WTC11 (cell line): ENCODE measurements at regions not wholly inside any gene's neighbourhood (a gene's known extent, or its start where the extent isn't known, plus 50 kb on each side); places are given as distances from the start of the nearest gene placed in this dataset.

ENCODE experiments used
- ATF2 ChIP-seq: sonication (generic); formaldehyde crosslinking; IDR thresholded peaks from 2 replicates; pipeline ENCODE4 v1.8.1; 2022; ENCODE audit warnings: low read depth, missing genetic modification reagents, borderline replicate concordance
- ELF4 ChIP-seq: sonication (generic); formaldehyde crosslinking; IDR thresholded peaks from 2 replicates; pipeline ENCODE4 v1.8.1; 2022; ENCODE audit warnings: low read depth, mild to moderate bottlenecking, moderate library complexity, missing genetic modification reagents
- ERG ChIP-seq: fragments of 250-450 bp; sonication (Bioruptor Pico); IDR thresholded peaks from 2 replicates; pipeline ENCODE4 v1.8.0; 2021; ENCODE audit warnings: mild to moderate bottlenecking
- JAZF1 ChIP-seq: fragments of 250-450 bp; sonication (Bioruptor Pico); IDR thresholded peaks from 2 replicates; pipeline ENCODE4 v1.9.0; 2021; ENCODE audit warnings: moderate library complexity, mild to moderate bottlenecking, inconsistent platforms
- MAX ChIP-seq: sonication (generic); formaldehyde crosslinking; IDR thresholded peaks from 2 replicates; pipeline ENCODE4 v1.8.0; 2022; ENCODE audit warnings: mild to moderate bottlenecking, missing genetic modification reagents
- NFE2L1 ChIP-seq: sonication (generic); formaldehyde crosslinking; IDR thresholded peaks from 2 replicates; pipeline ENCODE4 v1.8.1; 2023; ENCODE audit warnings: missing genetic modification reagents
- NR1H2 ChIP-seq: sonication (generic); formaldehyde crosslinking; IDR thresholded peaks from 2 replicates; pipeline ENCODE4 v1.9.0; 2021; ENCODE audit warnings: mild to moderate bottlenecking, moderate library complexity, missing genetic modification reagents
- NR2C2 ChIP-seq: sonication (generic); formaldehyde crosslinking; IDR thresholded peaks from 2 replicates; pipeline ENCODE4 v1.8.0; 2022; ENCODE audit warnings: mild to moderate bottlenecking, missing genetic modification reagents
- PRDM15 ChIP-seq: sonication (generic); formaldehyde crosslinking; IDR thresholded peaks from 2 replicates; pipeline ENCODE4 v1.8.0; 2022; ENCODE audit warnings: missing genetic modification reagents
- PREB ChIP-seq: sonication (generic); formaldehyde crosslinking; IDR thresholded peaks from 2 replicates; pipeline ENCODE4 v1.8.1; 2022; ENCODE audit warnings: mild to moderate bottlenecking, missing genetic modification reagents, moderate library complexity, borderline replicate concordance
- ZBTB21 ChIP-seq: sonication (generic); formaldehyde crosslinking; IDR thresholded peaks from 2 replicates; pipeline ENCODE4 v1.8.1; 2023; ENCODE audit warnings: mild to moderate bottlenecking, missing genetic modification reagents, borderline replicate concordance
- ZNF232 ChIP-seq: sonication (generic); formaldehyde crosslinking; IDR thresholded peaks from 2 replicates; pipeline ENCODE4 v1.8.0; 2022; ENCODE audit warnings: mild to moderate bottlenecking, missing genetic modification reagents
- TF ChIP-seq, protein P1 (sequence below): fragments of 200-600 bp; IDR thresholded peaks from 2 replicates; pipeline ENCODE4 v1.8.0; 2022; ENCODE audit warnings: antibody characterized with exemption
- TF ChIP-seq, protein P2 (sequence below): sonication (generic); formaldehyde crosslinking; IDR thresholded peaks from 2 replicates; pipeline ENCODE4 v1.8.1; 2023; ENCODE audit warnings: mild to moderate bottlenecking, missing genetic modification reagents, moderate library complexity

DNA sequence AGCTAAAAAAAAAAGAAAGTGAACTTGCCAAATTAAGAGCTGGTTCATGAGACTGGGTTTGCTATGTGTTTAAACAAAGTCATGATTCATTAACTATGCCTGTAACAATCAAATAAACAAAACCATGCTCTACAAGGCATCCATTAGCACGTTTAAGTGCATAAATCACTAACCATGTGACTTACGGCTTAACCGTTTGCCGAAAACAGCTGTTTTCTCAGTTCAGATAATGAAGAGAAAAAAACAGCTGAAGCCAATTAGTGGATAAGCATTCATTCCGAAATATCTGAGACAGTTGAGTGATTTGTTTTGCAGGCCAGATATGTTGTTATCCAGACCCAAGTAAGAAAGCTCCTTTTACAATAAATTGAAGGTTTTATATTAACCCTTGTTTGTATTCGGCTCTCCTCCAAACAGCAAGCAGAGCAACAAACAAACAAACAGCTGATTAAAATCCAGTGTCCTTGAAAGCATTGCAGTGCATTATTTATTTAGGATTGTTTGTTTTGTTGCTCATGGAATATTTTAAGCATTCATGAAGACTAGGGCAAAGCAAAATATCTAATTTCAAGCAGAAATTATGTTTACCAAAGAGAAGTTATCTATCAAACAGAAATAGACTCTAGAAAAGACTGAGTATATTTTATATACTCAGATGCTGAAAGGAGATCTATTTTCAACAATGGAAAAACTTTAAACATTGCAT lies 343.5 kb downstream of the RFPL4B start:
- TF ChIP-seq, protein P1, sequence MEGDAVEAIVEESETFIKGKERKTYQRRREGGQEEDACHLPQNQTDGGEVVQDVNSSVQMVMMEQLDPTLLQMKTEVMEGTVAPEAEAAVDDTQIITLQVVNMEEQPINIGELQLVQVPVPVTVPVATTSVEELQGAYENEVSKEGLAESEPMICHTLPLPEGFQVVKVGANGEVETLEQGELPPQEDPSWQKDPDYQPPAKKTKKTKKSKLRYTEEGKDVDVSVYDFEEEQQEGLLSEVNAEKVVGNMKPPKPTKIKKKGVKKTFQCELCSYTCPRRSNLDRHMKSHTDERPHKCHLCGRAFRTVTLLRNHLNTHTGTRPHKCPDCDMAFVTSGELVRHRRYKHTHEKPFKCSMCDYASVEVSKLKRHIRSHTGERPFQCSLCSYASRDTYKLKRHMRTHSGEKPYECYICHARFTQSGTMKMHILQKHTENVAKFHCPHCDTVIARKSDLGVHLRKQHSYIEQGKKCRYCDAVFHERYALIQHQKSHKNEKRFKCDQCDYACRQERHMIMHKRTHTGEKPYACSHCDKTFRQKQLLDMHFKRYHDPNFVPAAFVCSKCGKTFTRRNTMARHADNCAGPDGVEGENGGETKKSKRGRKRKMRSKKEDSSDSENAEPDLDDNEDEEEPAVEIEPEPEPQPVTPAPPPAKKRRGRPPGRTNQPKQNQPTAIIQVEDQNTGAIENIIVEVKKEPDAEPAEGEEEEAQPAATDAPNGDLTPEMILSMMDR = no peak
- TF ChIP-seq NFE2L1 (CRISPR knock-in tag) = no peak
- no peak for TF ChIP-seq ERG (CRISPR knock-in tag)
- no peak for TF ChIP-seq ZNF232 (CRISPR knock-in tag)
- TF ChIP-seq NR1H2 (CRISPR knock-in tag) = no peak
- TF ChIP-seq NR2C2 (CRISPR knock-in tag) = no peak
- no peak for TF ChIP-seq MAX (CRISPR knock-in tag)
- no peak for TF ChIP-seq ATF2
- no peak for TF ChIP-seq PRDM15
- TF ChIP-seq, protein P2, sequence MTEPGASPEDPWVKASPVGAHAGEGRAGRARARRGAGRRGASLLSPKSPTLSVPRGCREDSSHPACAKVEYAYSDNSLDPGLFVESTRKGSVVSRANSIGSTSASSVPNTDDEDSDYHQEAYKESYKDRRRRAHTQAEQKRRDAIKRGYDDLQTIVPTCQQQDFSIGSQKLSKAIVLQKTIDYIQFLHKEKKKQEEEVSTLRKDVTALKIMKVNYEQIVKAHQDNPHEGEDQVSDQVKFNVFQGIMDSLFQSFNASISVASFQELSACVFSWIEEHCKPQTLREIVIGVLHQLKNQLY (CRISPR knock-in tag) = no peak
- no peak for TF ChIP-seq ZBTB21 (CRISPR knock-in tag)
- TF ChIP-seq PREB (CRISPR knock-in tag) = no peak
- no peak for TF ChIP-seq JAZF1
- no peak for TF ChIP-seq ELF4 (CRISPR knock-in tag)
